BJ (cell line): ENCODE measurements at regions not wholly inside any gene's neighbourhood (a gene's known extent, or its start where the extent isn't known, plus 50 kb on each side); places are given as distances from the start of the nearest gene placed in this dataset.
"Not testable (repeated sequence)": the region's sequence is repeated elsewhere in the genome, so short reads cannot be mapped to it uniquely, and the experiment has no call there.

Experiments used
- CTCF ChIA-PET: fragments of 350-600 bp; formaldehyde crosslinking; extraction: SDS; loops from one replicate; lab custom pipeline; 2021; ENCODE audit warnings: antibody characterized with exemption, inconsistent platforms; lab: Yijun Ruan, JAX
- POLR2A ChIA-PET: fragments of 300-600 bp; sonication (Branson Sonifier 250); formaldehyde crosslinking; extraction: SDS; loops from one replicate; lab custom pipeline; 2021; ENCODE audit warnings: antibody characterized with exemption; lab: Charles Lee
- DNase-seq: peaks from one replicate; pipeline ENCODE4 v3.0.0-alpha.2; 2011; ENCODE audit warnings: low read depth
- H3K27me3 ChIP-seq: 2 replicates; pipeline ENCODE4 v1.6.0; 2011; ENCODE audit warnings: low read length; ENCODE audit not compliant: control insufficient read depth, insufficient read depth
- H3K36me3 ChIP-seq: 2 replicates; pipeline ENCODE4 v1.5.1; 2011; ENCODE audit warnings: low read length; ENCODE audit not compliant: control insufficient read depth, insufficient read depth
- H3K4me3 ChIP-seq: 2 replicates; pipeline ENCODE4 v1.5.1; 2011; ENCODE audit warnings: low read depth, mild to moderate bottlenecking, control low read depth, low read length
- TF ChIP-seq, protein P1 (sequence below): IDR thresholded peaks from 2 replicates; pipeline ENCODE4 v1.5.1; 2011; ENCODE audit warnings: low read depth, mild to moderate bottlenecking, control low read depth, inconsistent platforms, low read length, moderate library complexity; ENCODE audit not compliant: insufficient read depth

DNA sequence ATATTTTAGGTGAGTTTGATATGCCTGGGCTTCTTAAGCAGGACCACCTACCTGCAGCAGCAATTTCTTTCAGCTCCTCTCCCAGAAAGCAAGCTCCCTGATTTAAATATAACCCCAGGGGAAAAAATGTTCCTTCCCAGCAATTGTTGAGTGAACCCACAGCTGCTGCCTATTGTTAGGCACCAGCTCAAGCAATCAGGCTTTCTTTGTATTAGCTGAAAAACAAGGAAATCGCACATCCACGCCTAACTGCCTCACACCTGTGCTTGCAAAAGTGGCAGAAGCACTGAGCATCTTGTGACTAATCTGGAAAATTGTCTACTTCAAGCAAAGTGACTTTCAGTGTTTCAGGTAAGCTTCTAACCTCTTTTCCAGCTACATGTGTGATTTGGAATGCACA, 432.2 kb downstream of the SMARCA1 start:
- no peaks in the 10 kb centered on the region for H3K36me3 ChIP-seq
- ChIA-PET POLR2A (no interaction called here), CTCF (no interaction called here)
- no peaks in the 10 kb centered on the region for H3K27me3 ChIP-seq
- no peak overlapping the region for H3K4me3 ChIP-seq
- TF ChIP-seq, protein P1, sequence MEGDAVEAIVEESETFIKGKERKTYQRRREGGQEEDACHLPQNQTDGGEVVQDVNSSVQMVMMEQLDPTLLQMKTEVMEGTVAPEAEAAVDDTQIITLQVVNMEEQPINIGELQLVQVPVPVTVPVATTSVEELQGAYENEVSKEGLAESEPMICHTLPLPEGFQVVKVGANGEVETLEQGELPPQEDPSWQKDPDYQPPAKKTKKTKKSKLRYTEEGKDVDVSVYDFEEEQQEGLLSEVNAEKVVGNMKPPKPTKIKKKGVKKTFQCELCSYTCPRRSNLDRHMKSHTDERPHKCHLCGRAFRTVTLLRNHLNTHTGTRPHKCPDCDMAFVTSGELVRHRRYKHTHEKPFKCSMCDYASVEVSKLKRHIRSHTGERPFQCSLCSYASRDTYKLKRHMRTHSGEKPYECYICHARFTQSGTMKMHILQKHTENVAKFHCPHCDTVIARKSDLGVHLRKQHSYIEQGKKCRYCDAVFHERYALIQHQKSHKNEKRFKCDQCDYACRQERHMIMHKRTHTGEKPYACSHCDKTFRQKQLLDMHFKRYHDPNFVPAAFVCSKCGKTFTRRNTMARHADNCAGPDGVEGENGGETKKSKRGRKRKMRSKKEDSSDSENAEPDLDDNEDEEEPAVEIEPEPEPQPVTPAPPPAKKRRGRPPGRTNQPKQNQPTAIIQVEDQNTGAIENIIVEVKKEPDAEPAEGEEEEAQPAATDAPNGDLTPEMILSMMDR, result no peak
- no peak for DNase-seq

DNA sequence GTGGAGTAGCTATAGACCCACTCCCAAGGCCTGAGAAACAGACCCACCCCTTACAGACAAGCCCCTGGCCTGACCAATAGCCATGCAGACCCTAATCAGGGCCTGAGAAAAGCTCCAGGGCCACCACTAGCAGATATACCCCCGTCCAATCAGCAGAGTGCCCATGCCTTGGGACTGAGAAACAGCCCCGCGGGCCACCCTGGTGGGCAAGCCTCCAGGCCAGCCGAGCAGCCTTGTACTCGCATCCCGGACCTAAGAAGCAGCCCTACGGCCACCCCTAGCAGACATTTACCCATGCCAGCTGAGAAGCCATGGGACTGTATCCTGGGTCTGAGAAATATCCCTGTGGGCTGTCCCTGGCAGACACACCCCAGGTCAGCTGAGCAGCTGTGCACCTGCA, 436.5 kb downstream of the SMARCA1 start:
- CTCF ChIA-PET, result no interaction called here
- TF ChIP-seq, protein P1, result no peak

DNA sequence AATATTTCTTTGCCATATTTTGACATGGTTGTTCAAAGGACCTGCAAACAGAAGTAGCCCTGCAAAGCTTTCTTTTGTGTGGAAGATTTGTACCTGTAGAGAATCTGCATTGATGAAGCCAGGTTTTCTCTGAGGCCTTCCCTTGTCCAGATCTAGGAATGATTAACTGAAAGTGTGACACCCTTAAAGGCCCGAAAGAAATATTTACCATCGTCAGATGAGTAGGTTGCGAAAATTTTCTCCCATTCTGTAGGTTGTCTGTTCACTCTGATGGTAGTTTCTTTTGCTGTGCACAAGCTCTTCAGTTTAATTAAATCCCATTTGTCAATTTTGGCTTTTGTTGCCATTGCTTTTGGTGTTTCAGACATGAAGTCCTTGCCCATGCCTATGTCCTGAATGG, 439.0 kb downstream of the SMARCA1 start:
- H3K4me3 ChIP-seq, DNase-seq, POLR2A ChIA-PET, H3K27me3 ChIP-seq, CTCF ChIA-PET, H3K36me3 ChIP-seq: not testable (repeated sequence)

More for the DNA sequence above, 436.5 kb downstream of the SMARCA1 start:
- DNase-seq, result no peak
- no peaks in the 10 kb centered on the region for H3K36me3 ChIP-seq
- no peaks in the 10 kb centered on the region for H3K27me3 ChIP-seq
- POLR2A ChIA-PET, result no interaction called here
- no peak overlapping the region for H3K4me3 ChIP-seq

DNA sequence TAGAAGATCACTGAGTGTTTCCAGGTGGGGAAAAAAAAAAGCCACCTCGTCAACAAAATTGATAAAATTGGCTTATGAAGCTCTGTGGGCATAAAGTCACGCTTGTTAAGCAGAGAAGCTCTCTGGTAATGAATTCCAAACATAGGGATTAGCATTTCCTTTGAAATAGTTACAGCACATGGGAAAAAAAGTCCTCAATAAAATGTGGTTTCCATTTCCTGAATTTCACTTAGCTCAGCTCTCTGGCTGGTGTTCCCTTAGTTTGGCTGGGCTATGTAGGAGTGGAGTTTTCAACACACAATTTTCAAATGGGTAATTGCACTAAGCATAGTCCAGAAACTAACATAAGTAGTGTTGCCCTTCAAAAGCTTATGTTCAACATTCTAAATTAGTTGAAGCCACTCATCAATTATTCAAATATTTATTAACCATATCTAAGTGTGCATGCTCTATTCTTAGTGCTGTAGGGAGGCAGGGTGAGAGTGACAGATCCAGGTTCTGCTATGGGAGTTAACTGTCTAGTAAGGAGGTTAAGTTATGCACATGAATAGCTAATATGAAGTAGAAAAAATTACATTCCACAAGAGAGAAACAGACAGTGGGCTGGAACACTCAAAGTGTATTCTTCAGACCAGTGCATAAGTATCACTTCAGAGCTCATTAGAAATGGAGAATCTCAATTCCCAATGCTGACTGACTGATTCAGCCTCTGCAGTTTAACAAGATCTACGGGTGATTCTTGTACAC, 445.7 kb downstream of the SMARCA1 start:
- CTCF ChIA-PET, result interaction anchor here (0.6 kb wide), 1 partner anchor 18 kb away, joined by 5 read pairs; no protein-coding TSS in a partner anchor
- POLR2A ChIA-PET, result no interaction called here
- TF ChIP-seq, protein P1, result no peak

DNA sequence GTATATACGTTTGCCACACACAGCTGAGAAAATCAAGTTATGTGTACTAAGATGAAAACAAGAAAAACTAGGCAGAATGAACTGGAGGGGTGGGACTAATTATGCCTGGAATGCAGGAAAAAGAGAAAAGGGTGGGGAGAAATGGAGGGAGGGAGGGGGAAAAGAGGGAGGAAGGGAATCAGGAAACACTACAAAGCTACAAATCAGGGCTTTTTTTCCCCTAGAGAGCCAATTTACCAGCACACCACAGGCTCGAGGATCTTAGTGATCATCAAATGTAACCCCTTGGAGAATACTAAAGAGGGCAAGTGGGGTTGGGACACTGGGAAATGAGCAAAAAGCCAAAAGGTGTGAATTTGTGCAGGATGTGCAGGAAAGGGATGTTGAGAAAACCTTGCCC, 451.9 kb downstream of the SMARCA1 start:
- no peak overlapping the region for H3K4me3 ChIP-seq
- TF ChIP-seq, protein P1, result no peak
- no peaks in the 10 kb centered on the region for H3K27me3 ChIP-seq
- ChIA-PET CTCF (no interaction called here), POLR2A (no interaction called here)
- no peaks in the 10 kb centered on the region for H3K36me3 ChIP-seq
- DNase-seq, result no peak

More for the DNA sequence above, 445.7 kb downstream of the SMARCA1 start:
- H3K36me3 ChIP-seq, result no peaks in the 10 kb centered on the region
- DNase-seq, result no peak
- H3K27me3 ChIP-seq, result no peaks in the 10 kb centered on the region
- H3K4me3 ChIP-seq, result no peak overlapping the region

DNA sequence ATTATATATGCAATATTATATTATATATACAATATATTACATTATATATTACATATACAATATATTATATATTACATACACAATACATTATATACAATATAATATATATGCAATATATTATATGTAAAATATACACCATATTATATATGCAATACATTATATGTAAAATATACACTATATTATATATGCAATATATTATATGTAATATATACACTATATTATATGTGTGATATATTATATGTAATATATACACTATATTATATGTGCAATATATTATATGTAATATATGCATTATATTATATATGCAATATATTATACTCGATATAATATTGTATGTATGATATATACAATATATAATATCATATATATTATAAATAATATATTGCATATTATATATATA, 457.4 kb downstream of the SMARCA1 start:
- ChIA-PET POLR2A (no interaction called here), CTCF (no interaction called here)
- no peaks in the 10 kb centered on the region for H3K36me3 ChIP-seq
- H3K4me3 ChIP-seq, result no peak overlapping the region
- no peaks in the 10 kb centered on the region for H3K27me3 ChIP-seq
- TF ChIP-seq, protein P1, result no peak
- DNase-seq, result no peak
